NCI-H1092 treated with DMSO at 0.1 percent for 48 hours (cell line): ENCODE measurements at regions not wholly inside any gene's neighbourhood (a gene's known extent, or its start where the extent isn't known, plus 50 kb on each side); places are given as distances from the start of the nearest gene placed in this dataset.
"Not testable (repeated sequence)": the region's sequence is repeated elsewhere in the genome, so short reads cannot be mapped to it uniquely, and the experiment has no call there.

Experiments
- DNase-seq: peaks from one replicate; lab custom pipeline; 2025; lab: John Stamatoyannopoulos, UW

GRCh38 chr11:97761175-97761574 is 1259.6 kb upstream of the CNTN5 start:
- DNase-seq, result no peak

- no peak for DNase-seq
Observed at GRCh38 chr11:97764193-97764592, 1256.6 kb upstream of the CNTN5 start.

GRCh38 chr11:97764605-97765004 is 1256.1 kb upstream of the CNTN5 start:
- no peak for DNase-seq

- DNase-seq, result no peak
Observed at GRCh38 chr11:97770570-97770969, 1250.2 kb upstream of the CNTN5 start.

GRCh38 chr11:97772705-97773104 is 1248.0 kb upstream of the CNTN5 start:
- no peak for DNase-seq

DNA sequence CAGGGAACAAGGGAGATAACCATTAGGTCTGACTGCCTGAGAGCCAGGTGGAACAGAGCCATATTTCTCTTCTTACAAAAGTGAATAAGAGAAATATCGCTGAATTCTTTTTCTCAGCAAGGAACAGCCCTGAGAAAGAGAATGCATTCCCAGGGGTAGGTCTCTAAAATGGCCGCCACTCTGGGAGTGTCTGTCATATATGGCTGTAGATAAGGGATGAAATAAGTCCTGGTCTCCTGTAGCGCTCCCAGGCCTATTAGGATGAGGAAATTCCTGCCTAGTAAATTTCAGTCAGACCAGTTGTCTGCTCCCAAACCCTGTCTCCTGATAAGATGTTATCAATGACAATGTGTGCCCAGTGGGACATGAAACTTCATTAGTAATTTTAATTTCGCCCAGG is 1236.4 kb upstream of the CNTN5 start:
- DNase-seq, result not testable (repeated sequence)

DNA sequence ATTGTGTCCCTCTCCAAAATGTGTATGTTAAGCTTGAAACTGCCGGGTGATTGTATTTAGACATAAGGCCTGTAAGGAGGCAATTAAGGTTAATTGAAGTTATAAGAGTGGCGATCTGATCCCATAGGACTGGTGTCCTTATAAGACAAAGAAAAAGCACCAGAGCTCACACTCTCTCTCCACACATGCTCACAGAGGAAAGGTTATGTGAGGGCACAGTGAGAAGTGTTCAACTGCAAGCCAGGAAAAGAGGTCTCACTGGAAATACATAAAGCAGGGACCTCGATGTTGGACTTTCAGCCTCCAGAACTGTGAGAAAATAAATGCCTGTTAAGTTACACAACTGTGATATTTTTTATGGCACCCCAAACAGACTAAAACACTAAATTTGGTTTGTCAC is 1233.8 kb upstream of the CNTN5 start:
- DNase-seq, result peak; percentile 70

- DNase-seq, result no peak
Observed at GRCh38 chr11:97794876-97795275, 1225.9 kb upstream of the CNTN5 start.

DNA sequence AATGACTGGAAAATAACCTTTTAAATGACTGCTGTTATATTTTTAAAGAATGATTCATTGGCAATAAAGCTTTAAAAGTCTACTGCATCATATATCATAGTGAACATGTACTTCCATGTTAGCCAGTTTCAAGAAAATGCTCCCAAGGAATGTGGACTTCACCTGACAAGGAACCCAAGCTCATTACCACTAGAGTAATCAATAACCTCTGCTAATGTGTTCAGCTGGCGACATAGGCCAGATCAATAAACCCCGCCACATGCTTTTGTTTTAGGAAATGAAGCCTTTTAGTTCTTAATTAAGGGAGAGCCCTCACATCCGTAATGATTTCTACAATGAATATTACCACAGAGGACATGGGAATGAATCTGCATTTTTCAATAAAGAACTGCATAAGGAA is 1219.9 kb upstream of the CNTN5 start:
- DNase-seq, result no peak

- no peak for DNase-seq
Observed at GRCh38 chr11:97814325-97814959, 1206.3 kb upstream of the CNTN5 start.

GRCh38 chr11:97815667-97816066 is 1205.1 kb upstream of the CNTN5 start:
- no peak for DNase-seq

DNA sequence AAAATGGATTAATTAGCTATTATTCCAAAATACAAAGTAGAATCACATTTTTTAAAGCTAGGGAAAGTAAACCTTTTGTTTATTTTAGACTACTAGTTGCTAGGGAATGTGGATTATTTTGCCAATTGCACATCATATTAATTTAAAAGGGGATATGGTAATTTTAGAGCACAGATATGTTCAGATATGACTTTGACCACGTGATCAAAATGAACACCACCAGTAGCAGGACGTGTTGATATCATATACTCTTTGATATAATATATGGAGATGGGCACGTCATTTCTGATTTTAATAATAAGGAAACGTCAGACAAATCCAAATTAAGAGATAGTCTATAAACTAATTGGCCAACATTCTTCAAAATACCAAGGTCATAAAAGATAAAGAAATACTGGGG is 1188.3 kb upstream of the CNTN5 start:
- DNase-seq, result no peak

DNA sequence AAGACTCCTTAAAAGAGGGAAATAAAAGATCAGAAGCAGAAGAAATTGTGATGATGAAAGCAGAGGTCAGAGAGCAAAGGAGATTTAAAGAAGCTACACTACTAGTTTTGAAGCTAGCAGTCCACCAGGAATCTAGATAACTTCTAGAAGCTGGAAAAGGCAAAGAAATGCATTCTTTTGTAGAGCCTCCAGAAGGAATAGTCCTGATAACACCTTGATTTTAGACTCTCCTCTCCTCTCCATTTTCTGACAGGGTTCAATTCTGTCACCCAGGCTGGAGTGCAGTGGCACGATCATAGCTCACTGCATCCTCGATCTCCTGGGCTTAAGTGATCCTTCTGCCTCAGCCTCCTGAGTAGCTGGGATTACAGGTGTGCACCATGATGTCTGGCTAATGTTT is 1187.3 kb upstream of the CNTN5 start:
- no peak for DNase-seq

DNA sequence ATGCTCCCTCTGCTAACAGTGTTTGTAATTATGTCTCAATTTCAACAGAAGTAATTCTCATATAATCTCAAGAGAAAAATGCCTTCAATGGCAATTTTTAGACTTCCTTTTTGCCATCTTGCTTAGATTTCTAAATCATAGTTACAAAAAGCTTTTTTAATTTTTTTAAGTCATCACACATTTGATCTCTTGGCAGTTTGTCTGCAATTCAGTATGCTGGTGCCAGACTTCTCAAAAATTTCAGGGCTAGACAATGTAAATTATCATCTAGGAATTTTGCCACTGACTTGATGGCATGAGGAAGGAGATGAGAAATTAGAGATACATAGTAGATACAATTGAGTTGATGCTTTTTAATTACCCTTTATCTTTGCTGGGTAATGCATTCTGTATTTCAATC is 1176.7 kb upstream of the CNTN5 start:
- no peak for DNase-seq

DNA sequence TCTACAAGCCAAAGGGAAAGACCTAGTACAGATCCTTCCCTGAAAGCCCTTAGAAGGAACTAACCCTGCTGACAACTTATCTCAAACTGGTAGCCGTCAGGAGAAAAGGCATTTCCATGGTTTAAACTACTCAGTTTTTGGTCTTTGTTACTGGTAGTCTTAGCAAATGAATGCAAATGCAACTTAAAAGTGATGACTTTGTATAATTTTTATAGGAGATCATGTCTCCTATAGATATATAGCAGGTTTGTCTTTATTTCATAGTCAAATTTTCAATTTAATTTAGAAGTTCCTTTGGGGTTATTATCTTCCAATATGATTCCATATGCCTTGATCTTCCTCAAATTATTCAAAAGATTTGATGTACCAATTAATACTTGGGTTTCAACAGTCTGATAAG is 1173.0 kb upstream of the CNTN5 start:
- no peak for DNase-seq

DNA sequence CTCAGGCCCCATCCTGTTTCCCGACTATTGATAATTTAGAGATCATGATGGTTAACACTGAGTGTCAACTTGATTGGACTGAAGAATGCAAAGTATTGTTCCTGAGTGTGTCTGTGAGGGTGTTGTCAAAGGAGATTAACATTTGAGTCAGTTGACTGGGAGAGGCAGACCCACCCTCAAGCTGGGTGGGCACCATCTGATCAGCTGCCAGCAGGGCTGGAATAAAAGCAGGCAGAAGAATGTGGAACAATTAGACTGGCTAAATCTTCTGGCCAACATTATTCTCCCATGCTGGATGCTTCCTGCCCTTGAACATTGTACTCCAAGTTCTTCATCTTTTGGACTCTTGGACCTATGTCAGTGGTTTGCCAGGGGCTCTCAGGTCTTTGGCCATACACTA is 1170.0 kb upstream of the CNTN5 start:
- DNase-seq, result no peak

GRCh38 chr11:97854357-97854756 is 1166.4 kb upstream of the CNTN5 start:
- DNase-seq, result no peak

DNA sequence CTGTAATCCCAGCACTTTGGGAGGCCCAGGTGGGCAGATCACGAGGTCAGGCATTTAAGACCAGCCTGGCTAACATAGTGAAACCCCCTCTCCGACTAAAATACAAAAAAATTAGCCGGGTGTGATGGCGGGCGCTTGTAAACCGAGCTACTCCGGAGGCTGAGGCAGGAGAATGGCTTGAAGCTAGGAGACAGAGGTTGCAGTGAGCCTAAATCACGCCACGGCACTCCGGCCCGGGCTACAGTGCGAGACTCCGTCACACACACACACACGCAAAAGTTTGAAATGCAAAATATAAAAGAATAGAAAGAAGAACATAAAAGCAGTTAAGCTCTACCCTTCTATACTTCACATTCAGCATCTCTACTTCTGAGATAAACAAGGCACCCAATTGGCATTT is 1165.9 kb upstream of the CNTN5 start:
- DNase-seq, result no peak

- DNase-seq, result no peak
Observed at GRCh38 chr11:97856666-97857065, 1164.1 kb upstream of the CNTN5 start.

GRCh38 chr11:97860237-97860636 is 1160.5 kb upstream of the CNTN5 start:
- no peak for DNase-seq

DNA sequence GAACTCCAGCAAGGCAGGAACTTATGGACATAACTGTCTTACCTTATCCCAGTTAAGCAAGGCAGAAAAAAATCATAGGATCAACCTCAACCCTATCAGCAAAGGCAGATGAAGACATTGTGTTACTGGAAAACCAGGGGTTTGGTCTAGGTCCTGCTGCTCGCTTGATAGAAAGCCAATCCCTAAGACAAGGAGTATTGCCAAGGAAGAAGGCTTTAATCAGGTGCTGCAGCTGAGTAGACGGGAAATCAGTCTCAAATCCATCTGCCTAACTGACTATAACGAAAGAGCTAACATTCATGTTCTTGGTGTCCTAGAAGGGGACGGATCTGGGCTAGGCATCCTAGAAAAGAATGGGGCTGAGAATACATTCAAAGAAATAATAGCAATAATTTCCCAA is 1158.7 kb upstream of the CNTN5 start:
- no peak for DNase-seq

- no peak for DNase-seq
Observed at GRCh38 chr11:97865424-97866012, 1155.2 kb upstream of the CNTN5 start.

GRCh38 chr11:97871816-97872215 is 1148.9 kb upstream of the CNTN5 start:
- no peak for DNase-seq

DNA sequence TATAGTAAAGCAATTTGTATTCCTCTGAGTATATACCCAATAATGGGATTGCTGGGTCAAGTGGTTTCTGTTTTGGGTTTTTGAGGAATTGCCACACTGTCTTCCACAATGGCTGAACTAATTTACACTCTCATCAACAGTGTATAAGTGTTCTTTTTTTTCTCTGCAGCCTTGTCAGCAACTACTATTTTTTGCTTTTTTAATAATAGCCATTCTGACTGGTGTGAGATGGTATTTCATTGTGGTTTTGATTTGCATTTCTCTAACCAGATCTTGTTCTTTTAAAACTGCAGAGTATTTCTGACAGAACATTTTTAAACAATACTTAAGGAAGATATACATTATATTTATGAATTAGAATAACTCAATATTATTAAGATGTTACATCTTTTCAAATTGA is 1140.5 kb upstream of the CNTN5 start:
- no peak for DNase-seq
